GM23338 (cell line): ENCODE measurements at regions not wholly inside any gene's neighbourhood (a gene's known extent, or its start where the extent isn't known, plus 50 kb on each side); places are given as distances from the start of the nearest gene placed in this dataset.

Experiments used
- ATAC-seq: fragments of 200-7000 bp; cut with Tn5 transposase; 3 replicates; pipeline ENCODE4 v1.9.1; 2020
- DNase-seq: peaks from one replicate; pipeline ENCODE4 v3.0.0-alpha.2; 2015; ENCODE audit warnings: low spot score
- H2AFZ ChIP-seq: fragments of 200-600 bp; sonication (generic); 2 replicates; pipeline ENCODE4 v1.8.0; 2016; ENCODE audit warnings: antibody characterized with exemption, mild to moderate bottlenecking, moderate library complexity
- H3F3A ChIP-seq: fragments of 200-600 bp; sonication (generic); replicated peaks from 2 replicates; pipeline ENCODE4 v1.8.0; 2017; ENCODE audit warnings: antibody characterized with exemption, mixed run types, low read depth
- H3K27ac ChIP-seq: fragments of 200-600 bp; sonication (generic); 2 replicates; pipeline ENCODE4 v1.6.1; 2016; ENCODE audit warnings: low read depth
- H3K27me3 ChIP-seq: fragments of 200-600 bp; sonication (generic); 2 replicates; pipeline ENCODE4 v1.8.0; 2016; ENCODE audit warnings: mild to moderate bottlenecking, mixed run types, moderate library complexity; ENCODE audit not compliant: insufficient read depth
- H3K36me3 ChIP-seq: fragments of 200-600 bp; sonication (generic); 2 replicates; pipeline ENCODE4 v1.8.0; 2016; ENCODE audit warnings: mild to moderate bottlenecking; ENCODE audit not compliant: insufficient read depth
- H3K4me1 ChIP-seq: fragments of 200-600 bp; sonication (generic); 2 replicates; pipeline ENCODE4 v1.8.0; 2016; ENCODE audit warnings: mild to moderate bottlenecking, moderate library complexity; ENCODE audit not compliant: insufficient read depth
- H3K4me2 ChIP-seq: fragments of 200-600 bp; sonication (generic); 2 replicates; pipeline ENCODE4 v1.7.1; 2017; ENCODE audit warnings: mixed run types
- H3K4me3 ChIP-seq: fragments of 200-600 bp; sonication (generic); 2 replicates; pipeline ENCODE4 v1.6.1; 2016; ENCODE audit warnings: mixed run types
- H3K79me2 ChIP-seq: fragments of 200-600 bp; sonication (generic); replicated peaks from 2 replicates; pipeline ENCODE4 v1.8.0; 2017; ENCODE audit warnings: mild to moderate bottlenecking; ENCODE audit not compliant: insufficient read depth
- H3K9me2 ChIP-seq: fragments of 200-600 bp; sonication (generic); 2 replicates; pipeline ENCODE4 v1.8.0; 2017; ENCODE audit not compliant: insufficient read depth
- H4K20me1 ChIP-seq: fragments of 200-600 bp; sonication (generic); replicated peaks from 2 replicates; pipeline ENCODE4 v1.8.0; 2017; ENCODE audit warnings: mild to moderate bottlenecking; ENCODE audit not compliant: insufficient read depth
- H3K27ac Mint-ChIP-seq: 2 replicates; pipeline ENCODE4 v1.8.0; 2020; ENCODE audit warnings: inconsistent platforms, mild to moderate bottlenecking, moderate library complexity, mixed read lengths
- H3K27me3 Mint-ChIP-seq: 3 replicates; pipeline ENCODE4 v1.8.0; 2022; ENCODE audit warnings: low read depth, mild to moderate bottlenecking, moderate library complexity, mixed read lengths, inconsistent platforms; ENCODE audit not compliant: insufficient read depth, poor library complexity
- H3K36me3 Mint-ChIP-seq: 3 replicates; pipeline ENCODE4 v1.8.0; 2021; ENCODE audit warnings: low read depth, mild to moderate bottlenecking, inconsistent platforms, moderate library complexity, mixed read lengths
- H3K4me1 Mint-ChIP-seq: 3 replicates; pipeline ENCODE4 v1.8.0; 2020; ENCODE audit warnings: mild to moderate bottlenecking, inconsistent platforms, mixed read lengths
- H3K4me3 Mint-ChIP-seq: 3 replicates; pipeline ENCODE4 v1.8.0; 2021; ENCODE audit warnings: moderate library complexity, mild to moderate bottlenecking, inconsistent platforms, mixed read lengths
- H3K9me3 Mint-ChIP-seq: 3 replicates; pipeline ENCODE4 v1.8.0; 2020; ENCODE audit warnings: moderate library complexity, mild to moderate bottlenecking, inconsistent platforms, mixed read lengths
- CREB1 ChIP-seq: fragments of 250-450 bp; sonication (Bioruptor Pico); IDR thresholded peaks from 2 replicates; pipeline ENCODE4 v1.5.0; 2020; ENCODE audit warnings: low read depth, mild to moderate bottlenecking, moderate library complexity
- ETS1 ChIP-seq: IDR thresholded peaks from 2 replicates; pipeline ENCODE4 v1.6.1; 2016; ENCODE audit warnings: antibody characterized with exemption
- EZH2 ChIP-seq: fragments of 200-600 bp; sonication (generic); IDR thresholded peaks from one replicate; pipeline ENCODE4 v1.8.0; 2017; ENCODE audit warnings: antibody characterized with exemption, mild to moderate bottlenecking, low read depth; ENCODE audit not compliant: unreplicated experiment
- EZH2phosphoT487 ChIP-seq: fragments of 200-600 bp; sonication (generic); IDR thresholded peaks from one replicate; pipeline ENCODE4 v1.8.1; 2018; ENCODE audit warnings: antibody characterized with exemption; ENCODE audit not compliant: unreplicated experiment
- JUNB ChIP-seq: IDR thresholded peaks from one replicate; pipeline ENCODE4 v1.6.1; 2016; ENCODE audit warnings: antibody characterized with exemption; ENCODE audit not compliant: unreplicated experiment
- NANOG ChIP-seq: IDR thresholded peaks from 2 replicates; pipeline ENCODE4 v1.6.1; 2016; ENCODE audit warnings: antibody characterized with exemption, borderline replicate concordance
- POLR2AphosphoS5 ChIP-seq: IDR thresholded peaks from 2 replicates; pipeline ENCODE4 v1.6.1; 2016; ENCODE audit warnings: antibody characterized with exemption, low read depth
- STAT1 ChIP-seq: IDR thresholded peaks from one replicate; pipeline ENCODE4 v1.6.1; 2016; ENCODE audit warnings: antibody characterized with exemption; ENCODE audit not compliant: unreplicated experiment
- ZNF114 ChIP-seq: fragments of 250-450 bp; sonication (Bioruptor Pico); IDR thresholded peaks from 2 replicates; pipeline ENCODE4 v1.5.0; 2020; ENCODE audit warnings: mild to moderate bottlenecking, moderate library complexity
- ZNF331 ChIP-seq: fragments of 250-450 bp; sonication (Bioruptor Pico); IDR thresholded peaks from 2 replicates; pipeline ENCODE4 v1.5.0; 2020; ENCODE audit warnings: low read depth, mild to moderate bottlenecking, moderate library complexity
- TF ChIP-seq, protein P1 (sequence below): IDR thresholded peaks from one replicate; pipeline ENCODE4 v1.6.1; 2018; ENCODE audit warnings: antibody characterized with exemption; ENCODE audit not compliant: unreplicated experiment
- TF ChIP-seq, protein P2 (sequence below): fragments of 250-450 bp; sonication (Bioruptor Pico); IDR thresholded peaks from 2 replicates; pipeline ENCODE4 v1.5.0; 2020; ENCODE audit warnings: mild to moderate bottlenecking, moderate library complexity
- TF ChIP-seq, protein P3 (sequence below), 2 experiments: fragments of 200-600 bp in 1 of 2; sonication (generic) in 1 of 2; conservative IDR thresholded peaks; 2 replicates each; pipeline versions ENCODE4 v1.5.1 to v1.6.1; 2016 to 2017; ENCODE audit warnings: antibody characterized with exemption in 2 of 2, low read depth in 2 of 2, mild to moderate bottlenecking in 2 of 2, moderate library complexity in 1 of 2

DNA sequence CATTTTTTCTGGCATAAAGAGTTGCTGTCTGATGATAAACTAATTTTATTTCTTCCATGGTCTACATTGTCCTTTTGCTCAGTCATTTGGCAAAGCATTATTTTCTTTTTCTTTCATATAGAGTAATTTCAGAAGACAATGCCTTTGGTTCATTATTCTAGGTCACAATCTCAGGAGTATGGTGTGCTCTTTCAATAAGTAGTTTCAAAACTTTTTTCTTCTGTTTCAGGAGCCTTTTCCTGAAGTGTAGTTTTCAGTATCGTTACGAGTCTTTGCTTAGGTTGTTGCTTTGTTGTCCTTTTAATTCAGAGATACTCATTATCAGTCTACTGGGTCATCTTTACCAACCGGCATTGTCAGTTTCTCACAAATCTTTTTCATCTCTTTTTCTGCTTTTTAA is 100.4 kb upstream of the GPC1 start:
- H4K20me1 ChIP-seq: no peaks in the 10 kb centered on the region
- no peak overlapping the region for H3K4me2 ChIP-seq
- H3K9me3 Mint-ChIP-seq: peaks cover 22% of the 10 kb centered on the region
- no peak overlapping the region for H3K27ac ChIP-seq
- DNase-seq (no peak), ATAC-seq (no peak)
- H3K27ac Mint-ChIP-seq: no peak overlapping the region
- no peak overlapping the region for H2AFZ ChIP-seq
- H3K4me1 Mint-ChIP-seq: no peaks in the 10 kb centered on the region; the same call in 2 of the 3 replicates
- TF ChIP-seq POLR2AphosphoS5 (no peak), ZNF114 (CRISPR knock-in tag) (no peak), ZNF331 (CRISPR knock-in tag) (no peak), EZH2phosphoT487 (no peak), ETS1 (no peak), JUNB (no peak), STAT1 (no peak), EZH2 (no peak), NANOG (no peak), CREB1 (CRISPR knock-in tag) (no peak)
- TF ChIP-seq, protein P1, sequence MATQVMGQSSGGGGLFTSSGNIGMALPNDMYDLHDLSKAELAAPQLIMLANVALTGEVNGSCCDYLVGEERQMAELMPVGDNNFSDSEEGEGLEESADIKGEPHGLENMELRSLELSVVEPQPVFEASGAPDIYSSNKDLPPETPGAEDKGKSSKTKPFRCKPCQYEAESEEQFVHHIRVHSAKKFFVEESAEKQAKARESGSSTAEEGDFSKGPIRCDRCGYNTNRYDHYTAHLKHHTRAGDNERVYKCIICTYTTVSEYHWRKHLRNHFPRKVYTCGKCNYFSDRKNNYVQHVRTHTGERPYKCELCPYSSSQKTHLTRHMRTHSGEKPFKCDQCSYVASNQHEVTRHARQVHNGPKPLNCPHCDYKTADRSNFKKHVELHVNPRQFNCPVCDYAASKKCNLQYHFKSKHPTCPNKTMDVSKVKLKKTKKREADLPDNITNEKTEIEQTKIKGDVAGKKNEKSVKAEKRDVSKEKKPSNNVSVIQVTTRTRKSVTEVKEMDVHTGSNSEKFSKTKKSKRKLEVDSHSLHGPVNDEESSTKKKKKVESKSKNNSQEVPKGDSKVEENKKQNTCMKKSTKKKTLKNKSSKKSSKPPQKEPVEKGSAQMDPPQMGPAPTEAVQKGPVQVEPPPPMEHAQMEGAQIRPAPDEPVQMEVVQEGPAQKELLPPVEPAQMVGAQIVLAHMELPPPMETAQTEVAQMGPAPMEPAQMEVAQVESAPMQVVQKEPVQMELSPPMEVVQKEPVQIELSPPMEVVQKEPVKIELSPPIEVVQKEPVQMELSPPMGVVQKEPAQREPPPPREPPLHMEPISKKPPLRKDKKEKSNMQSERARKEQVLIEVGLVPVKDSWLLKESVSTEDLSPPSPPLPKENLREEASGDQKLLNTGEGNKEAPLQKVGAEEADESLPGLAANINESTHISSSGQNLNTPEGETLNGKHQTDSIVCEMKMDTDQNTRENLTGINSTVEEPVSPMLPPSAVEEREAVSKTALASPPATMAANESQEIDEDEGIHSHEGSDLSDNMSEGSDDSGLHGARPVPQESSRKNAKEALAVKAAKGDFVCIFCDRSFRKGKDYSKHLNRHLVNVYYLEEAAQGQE: no peak
- TF ChIP-seq, protein P2, sequence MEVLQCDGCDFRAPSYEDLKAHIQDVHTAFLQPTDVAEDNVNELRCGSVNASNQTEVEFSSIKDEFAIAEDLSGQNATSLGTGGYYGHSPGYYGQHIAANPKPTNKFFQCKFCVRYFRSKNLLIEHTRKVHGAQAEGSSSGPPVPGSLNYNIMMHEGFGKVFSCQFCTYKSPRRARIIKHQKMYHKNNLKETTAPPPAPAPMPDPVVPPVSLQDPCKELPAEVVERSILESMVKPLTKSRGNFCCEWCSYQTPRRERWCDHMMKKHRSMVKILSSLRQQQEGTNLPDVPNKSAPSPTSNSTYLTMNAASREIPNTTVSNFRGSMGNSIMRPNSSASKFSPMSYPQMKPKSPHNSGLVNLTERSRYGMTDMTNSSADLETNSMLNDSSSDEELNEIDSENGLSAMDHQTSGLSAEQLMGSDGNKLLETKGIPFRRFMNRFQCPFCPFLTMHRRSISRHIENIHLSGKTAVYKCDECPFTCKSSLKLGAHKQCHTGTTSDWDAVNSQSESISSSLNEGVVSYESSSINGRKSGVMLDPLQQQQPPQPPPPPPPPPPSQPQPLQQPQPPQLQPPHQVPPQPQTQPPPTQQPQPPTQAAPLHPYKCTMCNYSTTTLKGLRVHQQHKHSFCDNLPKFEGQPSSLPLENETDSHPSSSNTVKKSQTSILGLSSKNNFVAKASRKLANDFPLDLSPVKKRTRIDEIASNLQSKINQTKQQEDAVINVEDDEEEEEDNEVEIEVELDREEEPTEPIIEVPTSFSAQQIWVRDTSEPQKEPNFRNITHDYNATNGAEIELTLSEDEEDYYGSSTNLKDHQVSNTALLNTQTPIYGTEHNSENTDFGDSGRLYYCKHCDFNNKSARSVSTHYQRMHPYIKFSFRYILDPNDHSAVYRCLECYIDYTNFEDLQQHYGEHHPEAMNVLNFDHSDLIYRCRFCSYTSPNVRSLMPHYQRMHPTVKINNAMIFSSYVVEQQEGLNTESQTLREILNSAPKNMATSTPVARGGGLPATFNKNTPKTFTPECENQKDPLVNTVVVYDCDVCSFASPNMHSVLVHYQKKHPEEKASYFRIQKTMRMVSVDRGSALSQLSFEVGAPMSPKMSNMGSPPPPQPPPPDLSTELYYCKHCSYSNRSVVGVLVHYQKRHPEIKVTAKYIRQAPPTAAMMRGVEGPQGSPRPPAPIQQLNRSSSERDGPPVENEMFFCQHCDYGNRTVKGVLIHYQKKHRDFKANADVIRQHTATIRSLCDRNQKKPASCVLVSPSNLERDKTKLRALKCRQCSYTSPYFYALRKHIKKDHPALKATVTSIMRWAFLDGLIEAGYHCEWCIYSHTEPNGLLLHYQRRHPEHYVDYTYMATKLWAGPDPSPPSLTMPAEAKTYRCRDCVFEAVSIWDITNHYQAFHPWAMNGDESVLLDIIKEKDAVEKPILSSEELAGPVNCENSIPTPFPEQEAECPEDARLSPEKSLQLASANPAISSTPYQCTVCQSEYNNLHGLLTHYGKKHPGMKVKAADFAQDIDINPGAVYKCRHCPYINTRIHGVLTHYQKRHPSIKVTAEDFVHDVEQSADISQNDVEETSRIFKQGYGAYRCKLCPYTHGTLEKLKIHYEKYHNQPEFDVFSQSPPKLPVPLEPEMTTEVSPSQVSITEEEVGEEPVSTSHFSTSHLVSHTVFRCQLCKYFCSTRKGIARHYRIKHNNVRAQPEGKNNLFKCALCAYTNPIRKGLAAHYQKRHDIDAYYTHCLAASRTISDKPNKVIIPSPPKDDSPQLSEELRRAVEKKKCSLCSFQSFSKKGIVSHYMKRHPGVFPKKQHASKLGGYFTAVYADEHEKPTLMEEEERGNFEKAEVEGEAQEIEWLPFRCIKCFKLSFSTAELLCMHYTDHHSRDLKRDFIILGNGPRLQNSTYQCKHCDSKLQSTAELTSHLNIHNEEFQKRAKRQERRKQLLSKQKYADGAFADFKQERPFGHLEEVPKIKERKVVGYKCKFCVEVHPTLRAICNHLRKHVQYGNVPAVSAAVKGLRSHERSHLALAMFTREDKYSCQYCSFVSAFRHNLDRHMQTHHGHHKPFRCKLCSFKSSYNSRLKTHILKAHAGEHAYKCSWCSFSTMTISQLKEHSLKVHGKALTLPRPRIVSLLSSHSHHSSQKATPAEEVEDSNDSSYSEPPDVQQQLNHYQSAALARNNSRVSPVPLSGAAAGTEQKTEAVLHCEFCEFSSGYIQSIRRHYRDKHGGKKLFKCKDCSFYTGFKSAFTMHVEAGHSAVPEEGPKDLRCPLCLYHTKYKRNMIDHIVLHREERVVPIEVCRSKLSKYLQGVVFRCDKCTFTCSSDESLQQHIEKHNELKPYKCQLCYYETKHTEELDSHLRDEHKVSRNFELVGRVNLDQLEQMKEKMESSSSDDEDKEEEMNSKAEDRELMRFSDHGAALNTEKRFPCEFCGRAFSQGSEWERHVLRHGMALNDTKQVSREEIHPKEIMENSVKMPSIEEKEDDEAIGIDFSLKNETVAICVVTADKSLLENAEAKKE (CRISPR knock-in tag): no peak
- TF ChIP-seq, protein P3, sequence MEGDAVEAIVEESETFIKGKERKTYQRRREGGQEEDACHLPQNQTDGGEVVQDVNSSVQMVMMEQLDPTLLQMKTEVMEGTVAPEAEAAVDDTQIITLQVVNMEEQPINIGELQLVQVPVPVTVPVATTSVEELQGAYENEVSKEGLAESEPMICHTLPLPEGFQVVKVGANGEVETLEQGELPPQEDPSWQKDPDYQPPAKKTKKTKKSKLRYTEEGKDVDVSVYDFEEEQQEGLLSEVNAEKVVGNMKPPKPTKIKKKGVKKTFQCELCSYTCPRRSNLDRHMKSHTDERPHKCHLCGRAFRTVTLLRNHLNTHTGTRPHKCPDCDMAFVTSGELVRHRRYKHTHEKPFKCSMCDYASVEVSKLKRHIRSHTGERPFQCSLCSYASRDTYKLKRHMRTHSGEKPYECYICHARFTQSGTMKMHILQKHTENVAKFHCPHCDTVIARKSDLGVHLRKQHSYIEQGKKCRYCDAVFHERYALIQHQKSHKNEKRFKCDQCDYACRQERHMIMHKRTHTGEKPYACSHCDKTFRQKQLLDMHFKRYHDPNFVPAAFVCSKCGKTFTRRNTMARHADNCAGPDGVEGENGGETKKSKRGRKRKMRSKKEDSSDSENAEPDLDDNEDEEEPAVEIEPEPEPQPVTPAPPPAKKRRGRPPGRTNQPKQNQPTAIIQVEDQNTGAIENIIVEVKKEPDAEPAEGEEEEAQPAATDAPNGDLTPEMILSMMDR (conservative IDR thresholded peaks at IDR 0.05; ENCODE audit: low read depth in 2 of 2): no peak
- H3K27me3 ChIP-seq: no peaks in the 10 kb centered on the region
- H3K4me3 ChIP-seq: no peak overlapping the region
- no peaks in the 10 kb centered on the region for H3K9me2 ChIP-seq
- H3K36me3 Mint-ChIP-seq: no peaks in the 10 kb centered on the region
- no peaks in the 10 kb centered on the region for H3K27me3 Mint-ChIP-seq
- H3K4me1 ChIP-seq: no peaks in the 10 kb centered on the region
- H3K36me3 ChIP-seq: no peaks in the 10 kb centered on the region
- H3F3A ChIP-seq: no peaks in the 10 kb centered on the region
- H3K79me2 ChIP-seq: no peaks in the 10 kb centered on the region
- no peak overlapping the region for H3K4me3 Mint-ChIP-seq
